HG02852 (cell line): ENCODE measurements at regions not wholly inside any gene's neighbourhood (a gene's known extent, or its start where the extent isn't known, plus 50 kb on each side); places are given as distances from the start of the nearest gene placed in this dataset.
A peak's percentile ranks its signal among the peaks of the same experiment; 100 is the strongest.

ENCODE experiments used
- ATAC-seq: cut with Tn5 transposase; IDR thresholded peaks from one replicate; pipeline ENCODE4 v1.9.1; 2021; ENCODE audit warnings: mild to moderate bottlenecking, moderate library complexity; ENCODE audit not compliant: unreplicated experiment

GRCh38 chr17:77867308-77867781 is 91.2 kb upstream of the TNRC6C start:
- no peak for ATAC-seq

GRCh38 chr17:77867976-77868713 is 90.4 kb upstream of the TNRC6C start:
- no peak for ATAC-seq

- no peak for ATAC-seq
Observed at GRCh38 chr17:77869041-77869599, 89.4 kb upstream of the TNRC6C start.

- ATAC-seq, result peak; percentile 79
Observed at GRCh38 chr17:77869665-77870132, 88.8 kb upstream of the TNRC6C start.

GRCh38 chr17:77872199-77872598 is 86.3 kb upstream of the TNRC6C start:
- no peak for ATAC-seq

- ATAC-seq, result no peak
Observed at GRCh38 chr17:77872714-77873499, 85.6 kb upstream of the TNRC6C start.

GRCh38 chr17:77873500-77874302 is 84.8 kb upstream of the TNRC6C start:
- no peak for ATAC-seq

- ATAC-seq, result no peak
Observed at GRCh38 chr17:77874303-77875050, 84.0 kb upstream of the TNRC6C start.

- no peak for ATAC-seq
Observed at GRCh38 chr17:77875051-77875780, 83.3 kb upstream of the TNRC6C start.

GRCh38 chr17:77875881-77876509 is 82.5 kb upstream of the TNRC6C start:
- no peak for ATAC-seq

- no peak for ATAC-seq
Observed at GRCh38 chr17:77877036-77877435, 81.5 kb upstream of the TNRC6C start.

- ATAC-seq, result no peak
Observed at GRCh38 chr17:77877646-77878355, 80.7 kb upstream of the TNRC6C start.

GRCh38 chr17:77879226-77879895 is 79.1 kb upstream of the TNRC6C start:
- no peak for ATAC-seq

GRCh38 chr17:77879896-77880280 is 78.6 kb upstream of the TNRC6C start:
- no peak for ATAC-seq

- no peak for ATAC-seq
Observed at GRCh38 chr17:77880711-77881450, 77.6 kb upstream of the TNRC6C start.

GRCh38 chr17:77881545-77881944 is 77.0 kb upstream of the TNRC6C start:
- ATAC-seq, result peak; percentile 87

GRCh38 chr17:77882040-77882439 is 76.5 kb upstream of the TNRC6C start:
- no peak for ATAC-seq
